ENCODE measurements at regions not wholly inside any gene's neighbourhood (a gene's known extent, or its start where the extent isn't known, plus 50 kb on each side); places are given as distances from the start of the nearest gene placed in this dataset.
"Not testable (repeated sequence)": the region's sequence is repeated elsewhere in the genome, so short reads cannot be mapped to it uniquely, and the experiment has no call there.

GRCh38 chr1:60292140-60292539 is 218.6 kb upstream of the C1orf87 start:
- DNase-seq, result no peak

GRCh38 chr1:60290393-60290792 is 216.8 kb upstream of the C1orf87 start:
- no peak for DNase-seq

- no peak for DNase-seq
These were observed 214.0 kb upstream of the C1orf87 start for GRCh38 chr1:60287536-60287935.

GRCh38 chr1:60283690-60284089 is 210.1 kb upstream of the C1orf87 start:
- no peak for DNase-seq

GRCh38 chr1:60281360-60281932 is 207.9 kb upstream of the C1orf87 start:
- peak; percentile 73 for DNase-seq

- DNase-seq, result no peak
These were observed 207.2 kb upstream of the C1orf87 start for GRCh38 chr1:60280819-60281218.

GRCh38 chr1:60280256-60280655 is 206.7 kb upstream of the C1orf87 start:
- no peak for DNase-seq

- DNase-seq, result no peak
These were observed 206.2 kb upstream of the C1orf87 start for GRCh38 chr1:60279798-60280197.

- DNase-seq, result no peak
These were observed 203.7 kb upstream of the C1orf87 start for GRCh38 chr1:60277269-60277668.

- no peak for DNase-seq
These were observed 201.1 kb upstream of the C1orf87 start for GRCh38 chr1:60274422-60275290.

GRCh38 chr1:60273185-60273584 is 199.6 kb upstream of the C1orf87 start:
- DNase-seq, result no peak

- DNase-seq, result no peak
These were observed 197.5 kb upstream of the C1orf87 start for GRCh38 chr1:60271041-60271440.

GRCh38 chr1:60268451-60268850 is 194.9 kb upstream of the C1orf87 start:
- no peak for DNase-seq

- DNase-seq, result no peak
These were observed 192.3 kb upstream of the C1orf87 start for GRCh38 chr1:60265560-60266535.

GRCh38 chr1:60262701-60263100 is 189.1 kb upstream of the C1orf87 start:
- no peak for DNase-seq

- DNase-seq, result no peak
These were observed 184.0 kb upstream of the C1orf87 start for GRCh38 chr1:60257531-60257930.

- DNase-seq, result no peak
These were observed 182.0 kb upstream of the C1orf87 start for GRCh38 chr1:60255565-60255964.

- DNase-seq, result no peak
These were observed 177.9 kb upstream of the C1orf87 start for GRCh38 chr1:60251426-60251825.

- DNase-seq, result not testable (repeated sequence)
These were observed 173.9 kb upstream of the C1orf87 start for GRCh38 chr1:60247467-60247866.

- no peak for DNase-seq
These were observed 171.8 kb upstream of the C1orf87 start for GRCh38 chr1:60245324-60245723.

GRCh38 chr1:60244906-60245305 is 171.3 kb upstream of the C1orf87 start:
- no peak for DNase-seq

GRCh38 chr1:60235275-60235674 is 161.7 kb upstream of the C1orf87 start:
- no peak for DNase-seq

- no peak for DNase-seq
These were observed 161.2 kb upstream of the C1orf87 start for GRCh38 chr1:60234776-60235175.

Data from NCI-H1436 (cell line).